Endodermal cell (in vitro differentiated cells): ENCODE measurements at regions not wholly inside any gene's neighbourhood (a gene's known extent, or its start where the extent isn't known, plus 50 kb on each side); places are given as distances from the start of the nearest gene placed in this dataset.

ENCODE experiments used
- DNase-seq: peaks from one replicate; pipeline ENCODE4 v3.0.0-alpha.2; 2017
- H3K27ac ChIP-seq: 2 replicates; pipeline ENCODE4 v1.5.1; 2013; ENCODE audit warnings: mild to moderate bottlenecking, low read depth, low read length, moderate library complexity
- H3K27me3 ChIP-seq: 2 replicates; pipeline ENCODE4 v1.6.1; 2013; ENCODE audit warnings: mild to moderate bottlenecking, low read length, moderate library complexity; ENCODE audit not compliant: insufficient read depth, control insufficient read depth, poor library complexity, severe bottlenecking
- H3K36me3 ChIP-seq: 2 replicates; pipeline ENCODE4 v1.7.0; 2013; ENCODE audit warnings: mild to moderate bottlenecking, low read length, moderate library complexity; ENCODE audit not compliant: control insufficient read depth, insufficient read depth
- H3K4me1 ChIP-seq: one replicate; pipeline ENCODE4 v1.7.0; 2013; ENCODE audit warnings: low read length; ENCODE audit not compliant: control insufficient read depth, insufficient read depth
- H3K4me3 ChIP-seq: 2 replicates; pipeline ENCODE4 v1.5.1; 2013; ENCODE audit warnings: mild to moderate bottlenecking, low read length, moderate library complexity
- H3K9ac ChIP-seq: 2 replicates; pipeline ENCODE4 v1.6.1; 2013; ENCODE audit warnings: mild to moderate bottlenecking, low read length, moderate library complexity; ENCODE audit not compliant: poor library complexity, severe bottlenecking; ENCODE audit errors: extremely low read depth
- H3K9me3 ChIP-seq: 2 replicates; pipeline ENCODE4 v1.6.1; 2013; ENCODE audit warnings: mild to moderate bottlenecking, low read length, moderate library complexity; ENCODE audit not compliant: control insufficient read depth
- H3K27ac Mint-ChIP-seq: 2 replicates; pipeline ENCODE4 v1.8.0; 2020; ENCODE audit warnings: mixed read lengths
- H3K27me3 Mint-ChIP-seq: 2 replicates; pipeline ENCODE4 v1.8.0; 2021; ENCODE audit warnings: mild to moderate bottlenecking, mixed read lengths; ENCODE audit not compliant: insufficient read depth
- H3K36me3 Mint-ChIP-seq: 2 replicates; pipeline ENCODE4 v1.8.0; 2020; ENCODE audit warnings: low read depth, mixed read lengths
- H3K4me1 Mint-ChIP-seq: 2 replicates; pipeline ENCODE4 v1.8.0; 2020; ENCODE audit warnings: mixed read lengths
- H3K4me3 Mint-ChIP-seq: 2 replicates; pipeline ENCODE4 v1.8.0; 2020; ENCODE audit warnings: mild to moderate bottlenecking, moderate library complexity, mixed read lengths
- H3K9me3 Mint-ChIP-seq: 2 replicates; pipeline ENCODE4 v1.8.0; 2020; ENCODE audit warnings: mild to moderate bottlenecking, mixed read lengths
- WGBS, 2 experiments: methylation state at CpG; one replicate each; pipeline versions ENCODE4 v1.1.5 to v1.1.7; 2013; ENCODE audit warnings: missing lambda C conversion rate in 2 of 2, mixed read lengths in 1 of 2; ENCODE audit not compliant: insufficient coverage in 1 of 2, insufficient read length in 1 of 2; 5-methylcytosine and 5-hydroxymethylcytosine counted together
- TF ChIP-seq, protein P1 (sequence below): fragments of 200-600 bp; sonication (generic); conservative IDR thresholded peaks from 2 replicates; pipeline ENCODE4 v1.5.0; 2021; ENCODE audit warnings: antibody characterized with exemption, mild to moderate bottlenecking

DNA sequence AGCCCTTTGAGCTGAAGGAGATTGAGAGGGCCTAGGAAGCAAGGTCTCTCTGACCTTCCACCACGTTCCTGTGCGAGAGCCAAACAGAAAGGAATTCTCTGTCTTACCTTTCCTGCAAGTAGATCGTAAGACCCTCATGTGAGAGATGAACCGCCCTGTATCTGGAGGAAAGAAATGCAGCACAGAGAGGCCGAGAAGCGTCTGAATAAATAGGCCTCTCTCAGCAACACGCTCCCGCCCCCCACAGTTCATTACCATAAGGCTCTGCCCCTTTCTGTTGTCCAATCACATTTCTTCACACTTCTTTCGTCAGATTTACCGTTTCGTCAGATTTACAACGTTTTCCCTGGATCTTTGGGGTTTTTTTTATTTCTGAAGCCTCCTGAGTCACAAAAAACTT, 90.3 kb downstream of the BLID start:
- no peaks in the 10 kb centered on the region for H3K36me3 ChIP-seq
- H3K4me1 ChIP-seq = no peaks in the 10 kb centered on the region
- H3K4me3 ChIP-seq = no peak overlapping the region
- H3K27me3 ChIP-seq = no peaks in the 10 kb centered on the region
- Mint-ChIP-seq H3K9me3 (no peaks in the 10 kb centered on the region), H3K27ac (no peak overlapping the region), H3K36me3 (no peaks in the 10 kb centered on the region), H3K27me3 (peaks cover 22% of the 10 kb centered on the region), H3K4me3 (no peak overlapping the region), H3K4me1 (no peaks in the 10 kb centered on the region)
- TF ChIP-seq, protein P1, sequence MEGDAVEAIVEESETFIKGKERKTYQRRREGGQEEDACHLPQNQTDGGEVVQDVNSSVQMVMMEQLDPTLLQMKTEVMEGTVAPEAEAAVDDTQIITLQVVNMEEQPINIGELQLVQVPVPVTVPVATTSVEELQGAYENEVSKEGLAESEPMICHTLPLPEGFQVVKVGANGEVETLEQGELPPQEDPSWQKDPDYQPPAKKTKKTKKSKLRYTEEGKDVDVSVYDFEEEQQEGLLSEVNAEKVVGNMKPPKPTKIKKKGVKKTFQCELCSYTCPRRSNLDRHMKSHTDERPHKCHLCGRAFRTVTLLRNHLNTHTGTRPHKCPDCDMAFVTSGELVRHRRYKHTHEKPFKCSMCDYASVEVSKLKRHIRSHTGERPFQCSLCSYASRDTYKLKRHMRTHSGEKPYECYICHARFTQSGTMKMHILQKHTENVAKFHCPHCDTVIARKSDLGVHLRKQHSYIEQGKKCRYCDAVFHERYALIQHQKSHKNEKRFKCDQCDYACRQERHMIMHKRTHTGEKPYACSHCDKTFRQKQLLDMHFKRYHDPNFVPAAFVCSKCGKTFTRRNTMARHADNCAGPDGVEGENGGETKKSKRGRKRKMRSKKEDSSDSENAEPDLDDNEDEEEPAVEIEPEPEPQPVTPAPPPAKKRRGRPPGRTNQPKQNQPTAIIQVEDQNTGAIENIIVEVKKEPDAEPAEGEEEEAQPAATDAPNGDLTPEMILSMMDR = no peak
- 93 to 94% methylated on average over 10 to 12 of the region's 12 CpGs for WGBS, 2 experiments
- no peak overlapping the region for H3K27ac ChIP-seq
- H3K9me3 ChIP-seq = peaks cover 9% of the 10 kb centered on the region
- no peak for DNase-seq
- no peak overlapping the region for H3K9ac ChIP-seq

DNA sequence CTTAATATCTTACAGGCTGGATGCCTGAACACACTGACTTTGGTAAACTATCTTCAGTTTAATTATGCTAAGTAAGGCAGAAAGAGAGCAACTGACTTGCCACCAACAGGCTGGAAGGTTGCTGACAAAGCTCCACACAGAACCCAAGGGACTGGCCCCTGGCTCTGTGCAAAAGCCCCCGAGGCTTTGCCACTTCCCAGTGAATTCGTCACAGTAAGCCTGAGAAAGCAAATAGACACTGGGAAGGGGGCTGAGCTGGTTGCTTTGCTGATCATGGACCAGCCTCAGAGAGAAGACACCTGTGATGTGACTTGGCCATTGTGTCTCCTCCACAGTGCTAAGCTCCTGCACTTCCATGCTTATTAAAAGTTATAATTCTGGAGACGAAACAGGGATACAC, 91.7 kb downstream of the BLID start:
- DNase-seq = no peak
- Mint-ChIP-seq H3K4me1 (no peaks in the 10 kb centered on the region), H3K36me3 (no peaks in the 10 kb centered on the region), H3K27ac (no peak overlapping the region), H3K9me3 (no peaks in the 10 kb centered on the region), H3K27me3 (peaks cover 12% of the 10 kb centered on the region), H3K4me3 (no peak overlapping the region)
- H3K27me3 ChIP-seq = no peaks in the 10 kb centered on the region
- H3K36me3 ChIP-seq = no peaks in the 10 kb centered on the region
- H3K4me3 ChIP-seq = no peak overlapping the region
- no peak overlapping the region for H3K27ac ChIP-seq
- H3K4me1 ChIP-seq = no peaks in the 10 kb centered on the region
- H3K9ac ChIP-seq = no peak overlapping the region
- TF ChIP-seq, protein P1 = no peak
- 78 to 90% methylated on average over 3 of the region's 3 CpGs for WGBS, 2 experiments
- no peaks in the 10 kb centered on the region for H3K9me3 ChIP-seq

DNA sequence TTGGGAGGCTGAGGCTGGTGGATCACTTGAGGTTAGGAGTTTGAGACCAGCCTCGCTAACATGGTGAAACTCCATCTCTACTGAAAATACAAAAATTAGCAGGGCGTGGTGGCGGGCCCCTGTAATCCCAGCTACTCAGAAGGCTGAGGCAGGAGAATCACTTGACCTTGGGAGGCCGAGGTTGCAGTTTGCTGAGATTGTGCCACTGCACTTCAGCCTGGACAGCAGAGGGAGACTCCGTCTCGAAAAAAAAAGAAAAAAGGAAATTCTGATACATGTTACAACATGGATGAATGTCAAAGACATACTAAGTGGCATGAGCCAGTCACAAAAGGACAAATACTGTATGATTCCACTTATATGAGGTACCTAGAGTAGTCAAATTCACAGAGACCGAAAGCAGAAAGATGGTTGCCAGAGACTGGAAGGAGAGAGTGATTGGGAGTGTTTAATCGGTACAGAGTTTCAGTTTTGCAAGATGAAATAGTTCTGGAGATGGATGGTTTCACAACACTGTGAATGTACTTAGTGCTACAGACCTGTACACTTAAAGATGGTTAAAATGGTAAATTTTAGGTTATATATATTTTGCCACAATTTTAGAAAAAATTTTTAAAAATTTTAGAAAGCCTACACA, 92.3 kb downstream of the BLID start:
- no peaks in the 10 kb centered on the region for H3K36me3 Mint-ChIP-seq
- Histone ChIP-seq H3K27ac (no peak overlapping the region), H3K9me3 (no peaks in the 10 kb centered on the region), H3K36me3 (no peaks in the 10 kb centered on the region), H3K27me3 (no peaks in the 10 kb centered on the region), H3K4me1 (no peaks in the 10 kb centered on the region), H3K4me3 (no peak overlapping the region), H3K9ac (no peak overlapping the region)
- H3K4me1 Mint-ChIP-seq = no peaks in the 10 kb centered on the region
- H3K4me3 Mint-ChIP-seq = no peak overlapping the region
- H3K27me3 Mint-ChIP-seq = peaks cover 7% of the 10 kb centered on the region
- WGBS, 2 experiments = 87 to 90% methylated on average over 6 to 8 of the region's 8 CpGs
- H3K9me3 Mint-ChIP-seq = no peaks in the 10 kb centered on the region
- DNase-seq = no peak
- H3K27ac Mint-ChIP-seq = no peak overlapping the region
- TF ChIP-seq, protein P1 = no peak
